WI38 (cell line): ENCODE measurements at regions not wholly inside any gene's neighbourhood (a gene's known extent, or its start where the extent isn't known, plus 50 kb on each side); places are given as distances from the start of the nearest gene placed in this dataset.

Experiments
- H3K4me3 ChIP-seq: 2 replicates; pipeline ENCODE4 v1.5.1; 2011; ENCODE audit warnings: low read depth, mild to moderate bottlenecking, control low read depth, low read length
- TF ChIP-seq, protein P1 (sequence below): IDR thresholded peaks from 2 replicates; pipeline ENCODE4 v1.5.1; 2012; ENCODE audit warnings: low read depth, mild to moderate bottlenecking, control low read depth, low read length

DNA sequence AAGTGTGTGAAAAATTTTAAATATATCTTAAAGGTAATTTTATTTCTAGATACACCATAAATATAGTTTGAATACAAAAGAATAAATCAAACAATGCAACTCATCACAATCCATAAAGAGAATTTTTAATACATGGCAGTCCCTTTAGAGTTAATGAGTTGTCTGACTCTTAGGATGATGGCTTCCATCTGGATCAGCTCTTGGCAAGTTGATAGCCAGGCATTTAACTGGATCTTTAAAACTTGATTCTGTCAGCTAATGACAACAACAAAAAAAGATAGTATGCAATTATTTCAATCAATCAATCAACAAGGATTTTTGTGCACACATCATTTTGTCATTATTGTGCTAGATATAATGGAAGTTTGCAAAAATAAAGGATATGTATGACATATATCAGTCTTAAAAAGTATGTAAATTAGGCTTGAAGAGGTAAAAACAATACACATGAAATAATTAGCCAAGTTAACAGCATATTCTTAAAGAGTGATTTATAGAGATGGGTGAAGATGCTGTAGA, 174.9 kb upstream of the PCDH18 start:
- H3K4me3 ChIP-seq: no peak overlapping the region
- TF ChIP-seq, protein P1, sequence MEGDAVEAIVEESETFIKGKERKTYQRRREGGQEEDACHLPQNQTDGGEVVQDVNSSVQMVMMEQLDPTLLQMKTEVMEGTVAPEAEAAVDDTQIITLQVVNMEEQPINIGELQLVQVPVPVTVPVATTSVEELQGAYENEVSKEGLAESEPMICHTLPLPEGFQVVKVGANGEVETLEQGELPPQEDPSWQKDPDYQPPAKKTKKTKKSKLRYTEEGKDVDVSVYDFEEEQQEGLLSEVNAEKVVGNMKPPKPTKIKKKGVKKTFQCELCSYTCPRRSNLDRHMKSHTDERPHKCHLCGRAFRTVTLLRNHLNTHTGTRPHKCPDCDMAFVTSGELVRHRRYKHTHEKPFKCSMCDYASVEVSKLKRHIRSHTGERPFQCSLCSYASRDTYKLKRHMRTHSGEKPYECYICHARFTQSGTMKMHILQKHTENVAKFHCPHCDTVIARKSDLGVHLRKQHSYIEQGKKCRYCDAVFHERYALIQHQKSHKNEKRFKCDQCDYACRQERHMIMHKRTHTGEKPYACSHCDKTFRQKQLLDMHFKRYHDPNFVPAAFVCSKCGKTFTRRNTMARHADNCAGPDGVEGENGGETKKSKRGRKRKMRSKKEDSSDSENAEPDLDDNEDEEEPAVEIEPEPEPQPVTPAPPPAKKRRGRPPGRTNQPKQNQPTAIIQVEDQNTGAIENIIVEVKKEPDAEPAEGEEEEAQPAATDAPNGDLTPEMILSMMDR: no peak

- TF ChIP-seq, protein P1: no peak
- no peak overlapping the region for H3K4me3 ChIP-seq
These were observed 173.0 kb upstream of the PCDH18 start for GRCh38 chr4:137705171-137705783.

- TF ChIP-seq, protein P1: no peak
- no peak overlapping the region for H3K4me3 ChIP-seq
These were observed 170.9 kb upstream of the PCDH18 start for GRCh38 chr4:137703195-137703594.

DNA sequence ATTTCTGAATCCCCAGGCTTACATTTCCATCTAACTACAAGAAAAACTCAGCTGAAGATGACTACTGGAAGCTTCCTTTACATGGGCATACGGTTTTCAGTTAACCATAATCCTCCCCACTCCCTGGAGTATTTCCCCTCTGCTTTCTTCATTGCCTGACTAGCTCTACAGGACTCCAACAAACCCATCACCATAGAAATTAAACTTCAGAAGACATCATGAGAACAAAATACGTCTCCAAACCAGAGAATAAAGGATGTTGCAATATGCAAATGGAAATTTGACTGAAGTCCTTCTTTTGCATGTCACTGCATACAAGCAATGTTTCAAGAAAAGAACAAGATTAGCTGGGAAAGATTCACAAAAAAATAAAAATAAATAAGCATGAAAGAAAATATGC, 170.2 kb upstream of the PCDH18 start:
- H3K4me3 ChIP-seq: no peak overlapping the region
- TF ChIP-seq, protein P1: no peak

- H3K4me3 ChIP-seq: no peak overlapping the region
- TF ChIP-seq, protein P1: no peak
These were observed 169.1 kb upstream of the PCDH18 start for GRCh38 chr4:137701401-137701800.

GRCh38 chr4:137700751-137701150, 168.5 kb upstream of the PCDH18 start:
- no peak overlapping the region for H3K4me3 ChIP-seq
- TF ChIP-seq, protein P1: no peak

GRCh38 chr4:137700072-137700471, 167.8 kb upstream of the PCDH18 start:
- TF ChIP-seq, protein P1: no peak
- no peak overlapping the region for H3K4me3 ChIP-seq
